Body of pancreas (tissue), 4 donors: ENCODE measurements at regions not wholly inside any gene's neighbourhood (a gene's known extent, or its start where the extent isn't known, plus 50 kb on each side); places are given as distances from the start of the nearest gene placed in this dataset.

Experiments
- ATAC-seq: fragments of 150-250 bp; one replicate; pipeline ENCODE4 v1.9.1; 2016
- DNase-seq, 4 donors: peaks; one replicate each; pipeline ENCODE4 v3.0.0-alpha.2; 2019
- H3K27ac ChIP-seq, 4 donors: fragments of 200-600 bp; sonication (generic); 1 replicate in 3 of 4; 2 replicates in 1 of 4; pipeline versions ENCODE4 v1.5.1 to v1.6.1; 2016 to 2019; ENCODE audit warnings: mild to moderate bottlenecking in 1 of 4, mixed read lengths in 1 of 4, moderate library complexity in 1 of 4
- H3K27me3 ChIP-seq, 2 donors: fragments of 200-600 bp; sonication (generic); one replicate each; pipeline ENCODE4 v1.6.0; 2016; ENCODE audit warnings: mild to moderate bottlenecking in 1 of 2
- H3K36me3 ChIP-seq, 2 donors: fragments of 200-600 bp; sonication (generic); replicated peaks in 1 of 2; 2 replicates each; pipeline ENCODE4 v1.5.1; 2016; ENCODE audit warnings: low read depth in 2 of 2; ENCODE audit not compliant: insufficient read depth in 1 of 2
- H3K4me1 ChIP-seq: fragments of 200-600 bp; sonication (generic); one replicate; pipeline ENCODE4 v1.6.0; 2016
- H3K4me3 ChIP-seq, 2 donors: fragments of 200-600 bp; sonication (generic); 1 replicate in 1 of 2; 2 replicates in 1 of 2; pipeline ENCODE4 v1.5.1; 2016 to 2019
- H3K9me3 ChIP-seq, 3 donors: fragments of 200-600 bp; sonication (generic); 1 replicate in 2 of 3; 2 replicates in 1 of 3; pipeline ENCODE4 v1.5.1; 2016
- POLR2A ChIP-seq, 3 donors: fragments of 450-650 bp; IDR thresholded peaks; one replicate each; pipeline ENCODE4 v1.6.1; 2016; ENCODE audit warnings: antibody characterized with exemption in 3 of 3, mild to moderate bottlenecking in 2 of 3
- WGBS, 2 donors: methylation state at CpG; one replicate each; pipeline ENCODE4 v1.1.5; 2017; 5-methylcytosine and 5-hydroxymethylcytosine counted together
- intact Hi-C: fragments of 100-400 bp; cut with DNase I; formaldehyde crosslinking; loops from one replicate; pipeline ENCODE4 v1.15.1; 2023
- TF ChIP-seq, protein P1 (sequence below), 7 experiments: fragments of 450-650 bp in 4 of 7; fragments of 200-600 bp in 3 of 7; sonication (generic) in 3 of 7; IDR thresholded peaks; one replicate each; pipeline ENCODE4 v1.5.1; 2016 to 2019; ENCODE audit warnings: antibody characterized with exemption in 7 of 7

DNA sequence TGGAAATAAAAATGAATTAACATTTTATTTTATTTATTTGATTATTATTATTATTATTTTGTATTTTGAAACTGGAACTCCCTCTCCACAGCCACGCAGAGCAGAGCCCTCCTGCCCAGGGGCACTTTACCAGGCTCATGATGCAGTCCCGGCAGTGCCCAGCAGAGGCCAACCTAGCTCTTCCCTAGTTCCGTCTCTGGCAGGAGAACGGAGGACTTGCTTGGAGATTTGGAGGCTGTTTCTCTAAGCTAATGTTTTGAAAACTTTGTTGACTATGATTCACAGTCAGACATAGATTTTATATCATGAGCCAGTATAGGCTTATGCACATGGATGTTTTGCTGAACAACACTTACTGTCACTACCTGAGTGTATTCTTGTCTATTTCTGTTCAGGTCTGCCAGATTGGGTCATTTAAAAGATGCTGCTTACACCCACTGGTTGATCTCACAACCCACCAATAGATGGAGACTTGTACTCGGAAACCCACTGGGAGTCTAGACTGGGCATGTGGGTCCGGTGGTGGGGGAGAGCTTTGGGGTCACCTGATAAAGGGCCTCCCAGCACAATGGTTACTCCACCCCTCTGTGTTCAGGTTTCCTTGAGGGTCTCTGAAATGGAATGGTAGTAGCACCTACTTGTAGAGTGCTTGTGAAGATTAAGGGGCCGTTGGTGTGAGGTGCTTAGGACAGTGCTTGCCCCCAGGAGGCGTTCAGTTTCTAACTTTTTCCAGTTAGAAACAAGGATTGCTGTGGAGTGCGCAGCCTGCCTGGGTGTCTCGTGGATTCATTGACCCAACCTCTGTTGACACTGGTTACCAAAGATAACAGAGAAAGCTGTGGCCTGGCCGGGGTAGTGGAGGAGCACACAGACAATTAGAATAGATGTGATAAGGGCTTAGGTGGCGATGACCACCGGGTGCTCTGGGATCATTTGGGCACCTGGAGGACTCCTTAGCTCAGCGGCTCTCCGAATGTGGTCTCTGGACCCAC lies 177.3 kb downstream of the HAUS1 start:
- Histone ChIP-seq H3K36me3 (no peaks in the 10 kb centered on the region), H3K27ac (no peak overlapping the region), H3K4me1 (no peaks in the 10 kb centered on the region), H3K4me3 (no peak overlapping the region), H3K27me3 (no peaks in the 10 kb centered on the region), H3K9me3 (no peaks in the 10 kb centered on the region)
- 43 to 46% methylated on average over 15 of the region's 15 CpGs for WGBS, 2 donors
- intact Hi-C loops = no loop called here
- TF ChIP-seq, protein P1, sequence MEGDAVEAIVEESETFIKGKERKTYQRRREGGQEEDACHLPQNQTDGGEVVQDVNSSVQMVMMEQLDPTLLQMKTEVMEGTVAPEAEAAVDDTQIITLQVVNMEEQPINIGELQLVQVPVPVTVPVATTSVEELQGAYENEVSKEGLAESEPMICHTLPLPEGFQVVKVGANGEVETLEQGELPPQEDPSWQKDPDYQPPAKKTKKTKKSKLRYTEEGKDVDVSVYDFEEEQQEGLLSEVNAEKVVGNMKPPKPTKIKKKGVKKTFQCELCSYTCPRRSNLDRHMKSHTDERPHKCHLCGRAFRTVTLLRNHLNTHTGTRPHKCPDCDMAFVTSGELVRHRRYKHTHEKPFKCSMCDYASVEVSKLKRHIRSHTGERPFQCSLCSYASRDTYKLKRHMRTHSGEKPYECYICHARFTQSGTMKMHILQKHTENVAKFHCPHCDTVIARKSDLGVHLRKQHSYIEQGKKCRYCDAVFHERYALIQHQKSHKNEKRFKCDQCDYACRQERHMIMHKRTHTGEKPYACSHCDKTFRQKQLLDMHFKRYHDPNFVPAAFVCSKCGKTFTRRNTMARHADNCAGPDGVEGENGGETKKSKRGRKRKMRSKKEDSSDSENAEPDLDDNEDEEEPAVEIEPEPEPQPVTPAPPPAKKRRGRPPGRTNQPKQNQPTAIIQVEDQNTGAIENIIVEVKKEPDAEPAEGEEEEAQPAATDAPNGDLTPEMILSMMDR (IDR thresholded peaks at IDR 0.05) = peak; percentile 62 to 93 (median 75)
- no peak for TF ChIP-seq POLR2A (IDR thresholded peaks at IDR 0.05)
- ATAC-seq (peak; percentile 82), DNase-seq (peak; percentile 54 to 71 (median 58))

DNA sequence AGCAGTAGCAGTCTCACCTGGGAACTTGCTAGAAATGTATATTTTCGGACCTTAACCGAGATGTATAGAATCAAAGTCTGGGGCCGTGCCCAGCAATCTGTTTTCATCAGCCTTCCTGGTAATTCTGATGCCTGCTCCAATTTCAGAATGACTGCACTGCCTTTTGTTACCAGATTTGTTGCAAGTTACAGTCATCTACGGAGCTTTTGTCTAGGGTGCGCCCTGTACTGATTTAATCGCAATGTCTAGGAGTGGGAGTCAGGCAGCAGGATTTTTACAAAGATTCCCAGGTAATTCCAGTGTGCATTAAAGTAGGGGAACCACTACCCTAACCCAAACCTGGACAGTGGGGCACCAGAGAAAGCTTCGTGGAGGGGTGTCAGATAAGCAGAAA lies 178.0 kb downstream of the HAUS1 start:
- ATAC-seq (no peak), DNase-seq (no peak)
- no peaks in the 10 kb centered on the region for H3K27me3 ChIP-seq
- no peak overlapping the region for H3K4me3 ChIP-seq
- H3K27ac ChIP-seq = no peak overlapping the region
- 91 to 94% methylated on average over 7 of the region's 7 CpGs for WGBS, 2 donors
- H3K4me1 ChIP-seq = no peaks in the 10 kb centered on the region
- intact Hi-C loops = no loop called here
- TF ChIP-seq POLR2A (IDR thresholded peaks at IDR 0.05) = no peak
- TF ChIP-seq, protein P1 (IDR thresholded peaks at IDR 0.05) = no peak
- H3K9me3 ChIP-seq = no peaks in the 10 kb centered on the region
- no peaks in the 10 kb centered on the region for H3K36me3 ChIP-seq

- intact Hi-C loops = no loop called here
- Histone ChIP-seq H3K27me3 (no peaks in the 10 kb centered on the region), H3K4me3 (no peak overlapping the region), H3K9me3 (no peaks in the 10 kb centered on the region), H3K36me3 (no peaks in the 10 kb centered on the region), H3K27ac (no peak overlapping the region), H3K4me1 (no peaks in the 10 kb centered on the region)
- no peak for TF ChIP-seq POLR2A (IDR thresholded peaks at IDR 0.05)
- TF ChIP-seq, protein P1 (IDR thresholded peaks at IDR 0.05) = no peak
- WGBS, 2 donors = 74 to 86% methylated on average over 7 of the region's 7 CpGs
- DNase-seq (no peak), ATAC-seq (no peak)
Observed at GRCh38 chr18:46282646-46283045, 178.5 kb downstream of the HAUS1 start.

- no peak for DNase-seq
- TF ChIP-seq, protein P1 (IDR thresholded peaks at IDR 0.05) = no peak
- TF ChIP-seq POLR2A (IDR thresholded peaks at IDR 0.05) = no peak
- Histone ChIP-seq H3K27ac (no peak overlapping the region), H3K4me3 (no peak overlapping the region), H3K36me3 (no peaks in the 10 kb centered on the region), H3K27me3 (no peaks in the 10 kb centered on the region), H3K4me1 (no peaks in the 10 kb centered on the region), H3K9me3 (no peaks in the 10 kb centered on the region)
- 75 to 84% methylated on average over 7 of the region's 7 CpGs for WGBS, 2 donors
- intact Hi-C loops = no loop called here
- no peak for ATAC-seq
Observed at GRCh38 chr18:46283268-46283667, 179.1 kb downstream of the HAUS1 start.
